ENCODE measurements at regions not wholly inside any gene's neighbourhood (a gene's known extent, or its start where the extent isn't known, plus 50 kb on each side); places are given as distances from the start of the nearest gene placed in this dataset.

GRCh38 chr6:21496706-21497105, 96.8 kb upstream of the SOX4 start:
- H3K4me3 ChIP-seq = no peak overlapping the region
- DNase-seq (ENCODE audit: low spot score) = no peak
- no peak for TF ChIP-seq POLR2A (IDR thresholded peaks at IDR 0.05)
- TF ChIP-seq POLR2AphosphoS5 (IDR thresholded peaks at IDR 0.05) = no peak
- no peak for TF ChIP-seq CTCF (IDR thresholded peaks at IDR 0.05)
- no peaks in the 10 kb centered on the region for H3K27me3 ChIP-seq (replicated peaks; ENCODE audit: insufficient read depth)
- intact Hi-C loops (cut with DNase I) = no loop called here
- H3K9me3 ChIP-seq = no peaks in the 10 kb centered on the region
- H3K27ac ChIP-seq = no peak overlapping the region
- 37% methylated on average over 2 of the region's 2 CpGs for WGBS
- H3K36me3 ChIP-seq = no peaks in the 10 kb centered on the region
- H3K4me1 ChIP-seq (replicated peaks) = no peaks in the 10 kb centered on the region

GRCh38 chr6:21500314-21501020, 93.1 kb upstream of the SOX4 start:
- intact Hi-C loops (cut with DNase I) = no loop called here
- WGBS = 43% methylated on average over 5 of the region's 5 CpGs
- H3K27ac ChIP-seq = no peak overlapping the region

GRCh38 chr6:21501021-21501354, 92.6 kb upstream of the SOX4 start:
- WGBS = 51% methylated on average over 3 of the region's 3 CpGs
- TF ChIP-seq CTCF (IDR thresholded peaks at IDR 0.05) = no peak
- TF ChIP-seq POLR2A (IDR thresholded peaks at IDR 0.05) = no peak
- TF ChIP-seq POLR2AphosphoS5 (IDR thresholded peaks at IDR 0.05) = no peak
- Histone ChIP-seq H3K9me3 (no peaks in the 10 kb centered on the region), H3K36me3 (no peaks in the 10 kb centered on the region), H3K27ac (no peak overlapping the region), H3K4me1 (replicated peaks) (no peaks in the 10 kb centered on the region), H3K27me3 (replicated peaks; ENCODE audit: insufficient read depth) (no peaks in the 10 kb centered on the region), H3K4me3 (no peak overlapping the region)
- intact Hi-C loops (cut with DNase I) = no loop called here
- no peak for DNase-seq (ENCODE audit: low spot score)

More at GRCh38 chr6:21500314-21501020, 93.1 kb upstream of the SOX4 start:
- Histone ChIP-seq H3K36me3 (no peaks in the 10 kb centered on the region), H3K9me3 (no peaks in the 10 kb centered on the region), H3K4me3 (no peak overlapping the region), H3K27me3 (replicated peaks; ENCODE audit: insufficient read depth) (no peaks in the 10 kb centered on the region), H3K4me1 (replicated peaks) (no peaks in the 10 kb centered on the region)
- DNase-seq (ENCODE audit: low spot score) = no peak
- TF ChIP-seq CTCF (IDR thresholded peaks at IDR 0.05) (no peak), POLR2AphosphoS5 (IDR thresholded peaks at IDR 0.05) (no peak), POLR2A (IDR thresholded peaks at IDR 0.05) (no peak)

- intact Hi-C loops (cut with DNase I) = no loop called here
- no peaks in the 10 kb centered on the region for H3K36me3 ChIP-seq
- H3K27me3 ChIP-seq (replicated peaks; ENCODE audit: insufficient read depth) = no peaks in the 10 kb centered on the region
- no peak for TF ChIP-seq CTCF (IDR thresholded peaks at IDR 0.05)
- peak; percentile 32 for TF ChIP-seq POLR2AphosphoS5 (IDR thresholded peaks at IDR 0.05)
- WGBS = 26% methylated on average over 1 of the region's 1 CpG
- DNase-seq (ENCODE audit: low spot score) = no peak
- no peaks in the 10 kb centered on the region for H3K4me1 ChIP-seq (replicated peaks)
- no peak overlapping the region for H3K27ac ChIP-seq
- no peak overlapping the region for H3K4me3 ChIP-seq
- H3K9me3 ChIP-seq = no peaks in the 10 kb centered on the region
Measured at GRCh38 chr6:21501815-21502214, 91.7 kb upstream of the SOX4 start.

GRCh38 chr6:21502682-21503081, 90.9 kb upstream of the SOX4 start:
- H3K9me3 ChIP-seq = no peaks in the 10 kb centered on the region
- 100% methylated on average over 1 of the region's 1 CpG for WGBS
- H3K4me1 ChIP-seq (replicated peaks) = no peaks in the 10 kb centered on the region
- DNase-seq (ENCODE audit: low spot score) = no peak
- no peak overlapping the region for H3K27ac ChIP-seq
- intact Hi-C loops (cut with DNase I) = no loop called here
- no peak overlapping the region for H3K4me3 ChIP-seq
- H3K36me3 ChIP-seq = no peaks in the 10 kb centered on the region
- H3K27me3 ChIP-seq (replicated peaks; ENCODE audit: insufficient read depth) = no peaks in the 10 kb centered on the region
- no peak for TF ChIP-seq POLR2A (IDR thresholded peaks at IDR 0.05)
- no peak for TF ChIP-seq CTCF (IDR thresholded peaks at IDR 0.05)
- TF ChIP-seq POLR2AphosphoS5 (IDR thresholded peaks at IDR 0.05) = no peak
